H9 (cell line): ENCODE measurements at regions not wholly inside any gene's neighbourhood (a gene's known extent, or its start where the extent isn't known, plus 50 kb on each side); places are given as distances from the start of the nearest gene placed in this dataset.

Experiments
- DNase-seq: peaks from one replicate; pipeline ENCODE4 v3.0.0-alpha.2; 2017
- H2AFZ ChIP-seq: one replicate; pipeline ENCODE4 v1.6.1; 2013; ENCODE audit warnings: mild to moderate bottlenecking, low read length, control low read depth, moderate library complexity
- H2AK5ac ChIP-seq: 2 replicates; pipeline ENCODE4 v1.6.1; 2013; ENCODE audit warnings: low read length, control low read depth, mixed read lengths; ENCODE audit not compliant: insufficient read length
- H2BK120ac ChIP-seq: one replicate; pipeline ENCODE4 v1.6.1; 2013; ENCODE audit warnings: low read depth, mild to moderate bottlenecking, low read length, control low read depth, inconsistent platforms; ENCODE audit not compliant: poor library complexity, severe bottlenecking
- H2BK12ac ChIP-seq: 2 replicates; pipeline ENCODE4 v1.6.1; 2013; ENCODE audit warnings: low read length, control low read depth, mixed read lengths, low read depth; ENCODE audit not compliant: insufficient read length
- H2BK15ac ChIP-seq: 2 replicates; pipeline ENCODE4 v1.6.1; 2013; ENCODE audit warnings: low read depth, low read length, control low read depth
- H2BK20ac ChIP-seq: one replicate; pipeline ENCODE4 v1.6.1; 2013; ENCODE audit warnings: low read depth, mild to moderate bottlenecking, low read length, control low read depth, inconsistent platforms; ENCODE audit not compliant: poor library complexity, severe bottlenecking
- H2BK5ac ChIP-seq: 2 replicates; pipeline ENCODE4 v1.6.1; 2013; ENCODE audit warnings: low read length, control low read depth, mixed read lengths; ENCODE audit not compliant: insufficient read length
- H3K14ac ChIP-seq: 2 replicates; pipeline ENCODE4 v1.6.1; 2013; ENCODE audit warnings: low read length, control low read depth; ENCODE audit not compliant: insufficient read depth
- H3K18ac ChIP-seq: 2 replicates; pipeline ENCODE4 v1.6.1; 2013; ENCODE audit warnings: low read depth, mild to moderate bottlenecking, mixed read lengths, low read length, control low read depth; ENCODE audit not compliant: insufficient read length
- H3K23ac ChIP-seq: 2 replicates; pipeline ENCODE4 v1.6.1; 2013; ENCODE audit warnings: low read length, control low read depth, mixed read lengths, low read depth; ENCODE audit not compliant: insufficient read length
- H3K23me2 ChIP-seq: 2 replicates; pipeline ENCODE4 v1.6.1; 2013; ENCODE audit warnings: low read depth, mild to moderate bottlenecking, mixed read lengths, low read length, control low read depth; ENCODE audit not compliant: insufficient read length, poor library complexity, severe bottlenecking
- H3K27ac ChIP-seq: 2 replicates; pipeline ENCODE4 v1.5.1; 2013; ENCODE audit warnings: low read length, control low read depth, mixed read lengths, low read depth; ENCODE audit not compliant: insufficient read length
- H3K27me3 ChIP-seq: 2 replicates; pipeline ENCODE4 v1.6.1; 2013; ENCODE audit warnings: low read length, control low read depth, inconsistent platforms; ENCODE audit not compliant: insufficient read depth
- H3K4ac ChIP-seq: 2 replicates; pipeline ENCODE4 v1.6.1; 2013; ENCODE audit warnings: low read depth, mild to moderate bottlenecking, control low read depth, inconsistent platforms, low read length, moderate library complexity
- H3K4me1 ChIP-seq: 2 replicates; pipeline ENCODE4 v1.6.1; 2013; ENCODE audit warnings: low read length, control low read depth, inconsistent platforms; ENCODE audit not compliant: insufficient read depth
- H3K4me2 ChIP-seq: 2 replicates; pipeline ENCODE4 v1.6.1; 2013; ENCODE audit warnings: low read length, control low read depth, mixed read lengths; ENCODE audit not compliant: insufficient read length, insufficient read depth
- H3K56ac ChIP-seq: 2 replicates; pipeline ENCODE4 v1.6.1; 2013; ENCODE audit warnings: low read depth, mild to moderate bottlenecking, mixed read lengths, low read length, control low read depth; ENCODE audit not compliant: insufficient read length
- H3K79me1 ChIP-seq: 2 replicates; pipeline ENCODE4 v1.6.1; 2013; ENCODE audit warnings: low read depth, mild to moderate bottlenecking, moderate library complexity, low read length, control low read depth, inconsistent platforms; ENCODE audit not compliant: insufficient read depth, poor library complexity, severe bottlenecking
- H3K79me2 ChIP-seq: 2 replicates; pipeline ENCODE4 v1.6.1; 2013; ENCODE audit warnings: low read length, control low read depth, inconsistent platforms; ENCODE audit not compliant: insufficient read depth
- H3K9ac ChIP-seq: 2 replicates; pipeline ENCODE4 v1.6.1; 2013; ENCODE audit warnings: low read length, control low read depth, mixed read lengths; ENCODE audit not compliant: insufficient read length; ENCODE audit errors: extremely low read depth
- H3K9me3 ChIP-seq: one replicate; pipeline ENCODE4 v1.6.1; 2013; ENCODE audit warnings: low read depth, low read length, inconsistent platforms; ENCODE audit not compliant: control insufficient read depth
- H3T11ph ChIP-seq: one replicate; pipeline ENCODE4 v1.6.1; 2013; ENCODE audit warnings: mild to moderate bottlenecking, low read length, control low read depth, inconsistent platforms
- H4K20me1 ChIP-seq: one replicate; pipeline ENCODE4 v1.6.1; 2013; ENCODE audit not compliant: control insufficient read depth, insufficient read length, insufficient read depth
- H4K5ac ChIP-seq: 2 replicates; pipeline ENCODE4 v1.6.1; 2013; ENCODE audit warnings: low read depth, mild to moderate bottlenecking, mixed read lengths, low read length, control low read depth; ENCODE audit not compliant: insufficient read length
- H4K8ac ChIP-seq: replicated peaks from 2 replicates; pipeline ENCODE4 v1.6.1; 2013; ENCODE audit warnings: low read length, control low read depth, mixed read lengths, low read depth; ENCODE audit not compliant: insufficient read length
- H4K91ac ChIP-seq: 2 replicates; pipeline ENCODE4 v1.6.1; 2013; ENCODE audit warnings: low read depth, mild to moderate bottlenecking, moderate library complexity, mixed read lengths, low read length, control low read depth; ENCODE audit not compliant: insufficient read length
- H3K27ac Mint-ChIP-seq, 3 experiments: 2 replicates in 2 of 3; 3 replicates in 1 of 3; pipeline ENCODE4 v1.8.0; 2020 to 2021; ENCODE audit warnings: mixed read lengths in 3 of 3, mild to moderate bottlenecking in 1 of 3, moderate library complexity in 1 of 3
- H3K27me3 Mint-ChIP-seq: 2 replicates; pipeline ENCODE4 v1.8.0; 2021; ENCODE audit warnings: low read depth, mild to moderate bottlenecking, moderate library complexity, mixed read lengths
- H3K36me3 Mint-ChIP-seq, 3 experiments: 2 replicates in 2 of 3; 3 replicates in 1 of 3; pipeline ENCODE4 v1.8.0; 2020 to 2021; ENCODE audit warnings: low read depth in 3 of 3, mixed read lengths in 3 of 3; ENCODE audit not compliant: insufficient read depth in 1 of 3
- H3K4me1 Mint-ChIP-seq, 2 experiments: 2 replicates each; pipeline ENCODE4 v1.8.0; 2020; ENCODE audit warnings: mixed read lengths in 2 of 2
- H3K4me3 Mint-ChIP-seq, 2 experiments: 2 replicates in 1 of 2; 3 replicates in 1 of 2; pipeline ENCODE4 v1.8.0; 2020 to 2021; ENCODE audit warnings: mild to moderate bottlenecking in 2 of 2, mixed read lengths in 2 of 2, moderate library complexity in 1 of 2
- H3K9me3 Mint-ChIP-seq, 2 experiments: 2 replicates in 1 of 2; 3 replicates in 1 of 2; pipeline ENCODE4 v1.8.0; 2020; ENCODE audit warnings: mild to moderate bottlenecking in 2 of 2, mixed read lengths in 2 of 2, moderate library complexity in 1 of 2
- WGBS: extraction: QIAGEN DNeasy Blood & Tissue Kit; methylation state at CpG from one replicate; pipeline ENCODE4 v1.1.7; 2013; ENCODE audit warnings: missing lambda C conversion rate, low lambda C conversion rate, mixed read lengths; ENCODE audit not compliant: insufficient read length; ENCODE audit errors: extremely low coverage; 5-methylcytosine and 5-hydroxymethylcytosine counted together
- TF ChIP-seq, protein P1 (sequence below): fragments of 200-600 bp; sonication (generic); conservative IDR thresholded peaks from 3 replicates; pipeline ENCODE4 v1.8.0; 2021; ENCODE audit warnings: antibody characterized with exemption, mild to moderate bottlenecking

DNA sequence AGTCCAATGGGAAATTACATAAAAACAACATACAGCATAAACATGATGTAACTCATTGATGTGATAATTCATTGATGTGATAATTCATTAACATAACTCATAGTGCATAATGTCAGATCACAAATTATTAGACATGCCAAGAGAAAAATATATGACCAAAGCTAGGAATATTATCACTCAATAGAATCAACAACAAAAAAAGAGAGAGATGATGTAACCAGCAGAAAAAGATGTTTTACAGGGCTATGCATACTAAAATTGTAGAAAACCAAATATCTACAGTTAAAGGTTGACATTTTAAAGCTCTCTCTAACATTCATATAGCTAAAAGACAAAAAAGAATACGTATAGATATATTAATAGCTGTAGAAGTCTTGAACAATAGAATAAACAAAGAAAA is 1067.2 kb upstream of the ADGRB3 start:
- H2AFZ ChIP-seq, result no peak overlapping the region
- Mint-ChIP-seq H3K4me1 (no peaks in the 10 kb centered on the region), H3K9me3 (peaks cover 4 to 6% of the 10 kb centered on the region in 2 experiments; a peak in 3 of 5 replicates), H3K27ac (no peak overlapping the region), H3K27me3 (no peaks in the 10 kb centered on the region), H3K4me3 (no peak overlapping the region), H3K36me3 (peaks cover 0 to 4% (median 3%) of the 10 kb centered on the region in 3 experiments; a peak in 2 of 7 replicates)
- H2BK120ac ChIP-seq, result no peak overlapping the region
- H4K20me1 ChIP-seq, result no peaks in the 10 kb centered on the region
- H3K18ac ChIP-seq, result no peak overlapping the region
- H2BK20ac ChIP-seq, result no peak overlapping the region
- H3K14ac ChIP-seq, result no peak overlapping the region
- H3K4ac ChIP-seq, result no peak overlapping the region
- H3K4me1 ChIP-seq, result no peaks in the 10 kb centered on the region
- H3K9ac ChIP-seq, result no peak overlapping the region
- H2AK5ac ChIP-seq, result no peak overlapping the region
- no peaks in the 10 kb centered on the region for H3K23me2 ChIP-seq
- no peaks in the 10 kb centered on the region for H3K27me3 ChIP-seq
- TF ChIP-seq, protein P1, sequence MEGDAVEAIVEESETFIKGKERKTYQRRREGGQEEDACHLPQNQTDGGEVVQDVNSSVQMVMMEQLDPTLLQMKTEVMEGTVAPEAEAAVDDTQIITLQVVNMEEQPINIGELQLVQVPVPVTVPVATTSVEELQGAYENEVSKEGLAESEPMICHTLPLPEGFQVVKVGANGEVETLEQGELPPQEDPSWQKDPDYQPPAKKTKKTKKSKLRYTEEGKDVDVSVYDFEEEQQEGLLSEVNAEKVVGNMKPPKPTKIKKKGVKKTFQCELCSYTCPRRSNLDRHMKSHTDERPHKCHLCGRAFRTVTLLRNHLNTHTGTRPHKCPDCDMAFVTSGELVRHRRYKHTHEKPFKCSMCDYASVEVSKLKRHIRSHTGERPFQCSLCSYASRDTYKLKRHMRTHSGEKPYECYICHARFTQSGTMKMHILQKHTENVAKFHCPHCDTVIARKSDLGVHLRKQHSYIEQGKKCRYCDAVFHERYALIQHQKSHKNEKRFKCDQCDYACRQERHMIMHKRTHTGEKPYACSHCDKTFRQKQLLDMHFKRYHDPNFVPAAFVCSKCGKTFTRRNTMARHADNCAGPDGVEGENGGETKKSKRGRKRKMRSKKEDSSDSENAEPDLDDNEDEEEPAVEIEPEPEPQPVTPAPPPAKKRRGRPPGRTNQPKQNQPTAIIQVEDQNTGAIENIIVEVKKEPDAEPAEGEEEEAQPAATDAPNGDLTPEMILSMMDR, result no peak
- H3T11ph ChIP-seq, result no peak overlapping the region
- H3K56ac ChIP-seq, result no peak overlapping the region
- H2BK12ac ChIP-seq, result no peak overlapping the region
- no peak overlapping the region for H3K4me2 ChIP-seq
- no peak overlapping the region for H2BK15ac ChIP-seq
- no peak overlapping the region for H4K8ac ChIP-seq
- no peaks in the 10 kb centered on the region for H3K79me1 ChIP-seq
- DNase-seq, result no peak
- no peaks in the 10 kb centered on the region for H3K9me3 ChIP-seq
- no CpG with 5 or more reads among the region's 1 CpG for WGBS
- H4K5ac ChIP-seq, result no peak overlapping the region
- no peak overlapping the region for H2BK5ac ChIP-seq
- H4K91ac ChIP-seq, result no peak overlapping the region
- H3K23ac ChIP-seq, result no peak overlapping the region
- no peak overlapping the region for H3K27ac ChIP-seq
- H3K79me2 ChIP-seq, result no peaks in the 10 kb centered on the region
